ENCODE measurements at regions not wholly inside any gene's neighbourhood (a gene's known extent, or its start where the extent isn't known, plus 50 kb on each side); places are given as distances from the start of the nearest gene placed in this dataset.
"Not testable (repeated sequence)": the region's sequence is repeated elsewhere in the genome, so short reads cannot be mapped to it uniquely, and the experiment has no call there.

- TF ChIP-seq CTCF, POLR2A (IDR thresholded peaks at IDR 0.05): not testable (repeated sequence)
These were observed 269.2 kb downstream of the CALCRL start for GRCh38 chr2:187178876-187179275.
